RWPE1 (cell line): ENCODE measurements at regions not wholly inside any gene's neighbourhood (a gene's known extent, or its start where the extent isn't known, plus 50 kb on each side); places are given as distances from the start of the nearest gene placed in this dataset.

ENCODE experiments used
- CTCF ChIA-PET: fragments of 350-600 bp; sonication (Branson Sonifier 250); formaldehyde crosslinking; extraction: SDS; loops from one replicate; lab custom pipeline; 2021; lab: Yijun Ruan, JAX
- POLR2A ChIA-PET: fragments of 400-600 bp; formaldehyde crosslinking; extraction: SDS; loops from one replicate; lab custom pipeline; 2020; ENCODE audit warnings: antibody characterized with exemption; ENCODE audit not compliant: low non-redundant PET; lab: Yijun Ruan, JAX
- DNase-seq: peaks from one replicate; pipeline ENCODE4 v3.0.0; 2012; ENCODE audit warnings: low spot score
- H3K27ac ChIP-seq: fragments of 450-650 bp; 2 replicates; pipeline ENCODE4 v1.5.1; 2017
- CTCF ChIP-seq: fragments of 450-650 bp; conservative IDR thresholded peaks from 2 replicates; pipeline ENCODE4 v1.5.1; 2017; ENCODE audit warnings: low read depth, mild to moderate bottlenecking

DNA sequence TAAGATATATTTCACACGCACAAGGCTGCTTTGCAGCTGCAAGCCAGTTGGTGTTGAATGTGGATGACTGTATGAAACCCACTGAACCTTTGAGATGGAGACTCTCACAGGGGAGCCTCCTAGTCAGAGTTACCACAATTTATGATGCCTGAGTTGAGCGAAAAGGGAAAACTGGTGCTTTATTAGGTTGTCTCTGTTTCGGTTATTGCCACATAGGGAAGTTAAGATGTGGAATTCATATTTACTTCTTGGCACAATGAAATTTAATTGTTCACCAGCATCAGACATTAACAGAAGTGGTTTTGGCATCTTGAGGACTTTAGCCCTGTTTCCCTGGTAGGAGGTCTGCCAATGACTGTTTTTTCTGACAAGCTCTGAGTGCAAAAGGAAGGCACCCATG is 358.2 kb downstream of the SQOR start:
- ChIA-PET CTCF (no interaction called here), POLR2A (no interaction called here)
- DNase-seq, result no peak
- H3K27ac ChIP-seq, result no peak overlapping the region
- no peak for TF ChIP-seq CTCF

DNA sequence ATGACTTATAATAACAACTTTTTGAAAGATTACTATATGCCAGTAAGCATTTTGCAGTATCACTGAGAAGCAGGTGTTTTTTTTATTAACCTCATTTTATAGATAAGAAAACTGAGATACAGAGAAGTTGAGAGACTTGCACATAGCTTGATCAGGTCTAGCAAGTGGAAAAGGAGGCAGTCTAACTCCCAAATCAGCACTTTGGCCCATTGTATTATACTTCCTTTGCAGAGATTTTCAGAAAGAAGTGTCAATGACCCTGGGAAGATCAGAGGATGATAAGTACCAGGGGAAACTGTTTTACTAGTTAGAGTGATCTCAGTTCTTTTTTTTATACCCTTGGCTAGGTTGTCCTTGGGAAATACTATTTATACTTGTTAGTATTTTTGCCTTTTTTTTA is 358.7 kb downstream of the SQOR start:
- H3K27ac ChIP-seq, result no peak overlapping the region
- no peak for TF ChIP-seq CTCF
- ChIA-PET POLR2A (no interaction called here), CTCF (no interaction called here)
- no peak for DNase-seq

GRCh38 chr15:45995800-45996199 is 361.0 kb downstream of the SQOR start:
- TF ChIP-seq CTCF, result no peak
- POLR2A ChIA-PET, result no interaction called here
- DNase-seq, result no peak
- CTCF ChIA-PET, result no interaction called here
- no peak overlapping the region for H3K27ac ChIP-seq

DNA sequence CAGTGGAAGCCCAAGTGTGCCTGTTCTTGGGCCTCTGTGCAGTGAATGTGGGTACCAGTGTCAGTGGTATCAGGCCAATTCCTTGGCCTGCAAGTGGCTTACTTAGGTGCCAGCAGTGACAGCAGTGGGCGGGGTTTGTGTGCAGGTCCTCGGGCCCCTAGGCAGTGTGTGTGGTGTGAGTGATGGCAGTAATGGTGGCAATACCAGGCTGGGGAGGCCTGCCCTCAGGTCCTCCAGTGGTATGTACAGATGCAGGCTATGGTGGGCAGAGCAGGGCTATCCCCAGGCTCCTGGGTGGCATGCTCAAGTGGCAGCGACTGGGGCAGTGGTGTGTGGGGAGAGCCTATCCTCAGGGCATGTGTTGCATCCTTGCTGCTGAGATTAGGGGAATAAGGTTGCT is 379.7 kb downstream of the SQOR start:
- CTCF ChIA-PET, result no interaction called here
- H3K27ac ChIP-seq, result no peak overlapping the region
- DNase-seq, result no peak
- POLR2A ChIA-PET, result no interaction called here
- TF ChIP-seq CTCF, result no peak

DNA sequence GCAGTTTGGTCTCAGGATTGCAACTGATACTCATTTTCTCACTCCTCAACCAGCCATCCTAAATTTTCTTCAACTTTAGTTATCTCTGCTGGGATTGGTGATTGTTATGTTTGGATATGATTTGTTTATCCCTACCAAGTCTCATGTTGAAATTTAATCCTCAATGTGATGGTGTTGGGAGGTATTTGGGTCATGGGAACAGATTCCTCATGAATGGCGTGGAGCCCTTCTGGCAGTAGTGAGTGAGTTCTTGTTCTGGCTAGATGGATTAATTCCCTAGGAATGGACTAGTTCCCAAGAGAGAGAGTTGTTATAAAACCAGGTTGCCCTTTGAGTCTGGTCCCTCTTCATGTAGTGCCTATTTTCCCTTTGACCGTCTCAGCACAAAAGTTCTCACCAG is 399.9 kb downstream of the SQOR start:
- POLR2A ChIA-PET, result no interaction called here

DNA sequence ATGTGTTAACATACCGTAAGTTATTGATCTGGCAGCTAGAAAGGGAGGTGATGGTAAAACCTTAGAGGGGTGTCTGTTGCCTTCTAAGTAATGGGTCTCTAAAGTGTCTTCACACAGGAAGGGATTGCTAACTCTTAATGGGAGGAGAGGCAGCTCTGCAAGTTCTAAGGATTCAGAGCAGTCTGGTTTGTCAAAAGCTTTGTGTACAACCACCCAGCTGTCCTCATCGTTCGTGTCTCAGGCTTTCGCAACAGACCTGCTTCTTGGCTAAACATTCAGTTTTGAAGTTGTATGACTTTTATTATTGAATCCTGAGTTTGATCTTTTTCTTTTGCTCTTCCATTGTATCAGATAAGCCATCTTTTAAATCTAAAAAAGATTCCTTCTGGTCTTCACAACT is 404.9 kb downstream of the SQOR start:
- TF ChIP-seq CTCF, result no peak
- CTCF ChIA-PET, result no interaction called here
- H3K27ac ChIP-seq, result no peak overlapping the region
- POLR2A ChIA-PET, result no interaction called here
- DNase-seq, result no peak

More for the DNA sequence above, 399.9 kb downstream of the SQOR start:
- no peak for TF ChIP-seq CTCF
- DNase-seq, result no peak
- CTCF ChIA-PET, result no interaction called here
- no peak overlapping the region for H3K27ac ChIP-seq

DNA sequence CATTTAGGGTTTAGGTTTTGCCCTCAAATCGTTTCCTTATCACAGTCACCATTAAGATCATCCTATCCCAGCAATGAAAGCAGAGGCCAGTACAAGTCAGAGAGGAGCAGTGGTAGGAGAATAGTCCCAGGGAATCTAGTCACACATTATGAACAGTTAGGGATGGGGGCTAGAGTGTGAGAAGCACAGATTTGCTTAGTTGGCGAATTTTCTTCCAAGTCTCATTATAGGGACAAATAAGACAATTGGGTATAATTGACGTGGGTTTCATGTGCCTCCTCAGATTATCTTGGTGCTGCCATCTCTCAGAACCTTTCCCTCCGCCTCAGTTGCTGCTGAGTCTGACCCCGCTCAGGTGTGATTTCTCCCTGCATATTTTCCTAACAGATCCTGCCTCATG is 407.1 kb downstream of the SQOR start:
- TF ChIP-seq CTCF, result no peak
- CTCF ChIA-PET, result no interaction called here
- H3K27ac ChIP-seq, result no peak overlapping the region
- POLR2A ChIA-PET, result no interaction called here
- no peak for DNase-seq
